Body of pancreas (tissue), 4 donors: ENCODE measurements at regions not wholly inside any gene's neighbourhood (a gene's known extent, or its start where the extent isn't known, plus 50 kb on each side); places are given as distances from the start of the nearest gene placed in this dataset.

Experiments used
- ATAC-seq: fragments of 150-250 bp; one replicate; pipeline ENCODE4 v1.9.1; 2016
- DNase-seq, 4 donors: peaks; one replicate each; pipeline ENCODE4 v3.0.0-alpha.2; 2019
- H3K27ac ChIP-seq, 4 donors: fragments of 200-600 bp; sonication (generic); 1 replicate in 3 of 4; 2 replicates in 1 of 4; pipeline versions ENCODE4 v1.5.1 to v1.6.1; 2016 to 2019; ENCODE audit warnings: mild to moderate bottlenecking in 1 of 4, mixed read lengths in 1 of 4, moderate library complexity in 1 of 4
- H3K27me3 ChIP-seq, 2 donors: fragments of 200-600 bp; sonication (generic); one replicate each; pipeline ENCODE4 v1.6.0; 2016; ENCODE audit warnings: mild to moderate bottlenecking in 1 of 2
- H3K36me3 ChIP-seq, 2 donors: fragments of 200-600 bp; sonication (generic); replicated peaks in 1 of 2; 2 replicates each; pipeline ENCODE4 v1.5.1; 2016; ENCODE audit warnings: low read depth in 2 of 2; ENCODE audit not compliant: insufficient read depth in 1 of 2
- H3K4me1 ChIP-seq: fragments of 200-600 bp; sonication (generic); one replicate; pipeline ENCODE4 v1.6.0; 2016
- H3K4me3 ChIP-seq, 2 donors: fragments of 200-600 bp; sonication (generic); 1 replicate in 1 of 2; 2 replicates in 1 of 2; pipeline ENCODE4 v1.5.1; 2016 to 2019
- H3K9me3 ChIP-seq, 3 donors: fragments of 200-600 bp; sonication (generic); 1 replicate in 2 of 3; 2 replicates in 1 of 3; pipeline ENCODE4 v1.5.1; 2016
- POLR2A ChIP-seq, 3 donors: fragments of 450-650 bp; IDR thresholded peaks; one replicate each; pipeline ENCODE4 v1.6.1; 2016; ENCODE audit warnings: antibody characterized with exemption in 3 of 3, mild to moderate bottlenecking in 2 of 3
- WGBS, 2 donors: methylation state at CpG; one replicate each; pipeline ENCODE4 v1.1.5; 2017; 5-methylcytosine and 5-hydroxymethylcytosine counted together
- intact Hi-C: fragments of 100-400 bp; cut with DNase I; formaldehyde crosslinking; loops from one replicate; pipeline ENCODE4 v1.15.1; 2023
- TF ChIP-seq, protein P1 (sequence below), 7 experiments: fragments of 450-650 bp in 4 of 7; fragments of 200-600 bp in 3 of 7; sonication (generic) in 3 of 7; IDR thresholded peaks; one replicate each; pipeline ENCODE4 v1.5.1; 2016 to 2019; ENCODE audit warnings: antibody characterized with exemption in 7 of 7

DNA sequence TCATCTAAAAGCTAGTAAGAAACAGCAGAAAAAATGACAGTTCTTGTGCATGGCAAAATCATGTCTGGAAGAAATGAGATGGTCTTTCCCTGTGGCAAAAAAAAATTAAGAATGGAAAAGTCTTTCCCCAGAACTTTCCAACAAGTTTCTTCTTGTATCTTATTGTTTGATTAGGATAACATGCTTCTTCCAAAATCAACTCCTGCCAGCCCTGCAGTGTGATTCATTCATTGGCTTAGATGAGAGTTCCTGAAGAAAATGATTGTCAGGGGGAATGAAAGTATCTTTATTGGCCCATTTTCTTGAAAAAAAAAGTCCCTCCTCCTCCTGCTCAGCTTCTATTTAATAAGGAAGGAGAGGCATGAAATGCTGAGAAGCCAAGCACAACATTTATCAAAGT is 407.7 kb downstream of the ARAP2 start:
- no peak for TF ChIP-seq POLR2A (IDR thresholded peaks at IDR 0.05)
- no peak for DNase-seq
- H3K4me1 ChIP-seq: peaks cover 7% of the 10 kb centered on the region
- no peaks in the 10 kb centered on the region for H3K36me3 ChIP-seq
- H3K4me3 ChIP-seq: no peak overlapping the region
- intact Hi-C loops: no loop called here
- no peaks in the 10 kb centered on the region for H3K9me3 ChIP-seq
- ATAC-seq: no peak
- H3K27ac ChIP-seq: no peak overlapping the region
- H3K27me3 ChIP-seq: no peaks in the 10 kb centered on the region

DNA sequence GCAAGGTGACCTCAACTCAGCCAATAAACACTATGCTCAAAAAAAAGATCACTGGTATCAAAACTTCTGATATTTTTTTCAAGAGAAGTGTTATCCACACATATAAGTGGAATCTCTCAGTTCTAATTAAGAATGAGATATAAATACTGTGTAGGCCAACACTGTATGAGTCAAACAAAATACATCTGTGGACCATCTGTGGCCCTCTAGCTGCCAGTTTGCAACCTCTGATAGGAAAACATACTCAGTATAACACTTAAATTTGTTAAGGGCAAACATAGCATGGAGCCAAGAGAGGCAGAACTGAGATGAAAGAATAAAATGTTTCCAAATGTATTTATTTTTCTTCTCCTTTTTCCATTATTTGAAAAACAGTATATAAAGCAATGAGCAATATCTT is 377.3 kb downstream of the ARAP2 start:
- Histone ChIP-seq H3K27ac (no peak overlapping the region), H3K36me3 (no peaks in the 10 kb centered on the region), H3K4me3 (no peak overlapping the region), H3K27me3 (no peaks in the 10 kb centered on the region), H3K9me3 (no peaks in the 10 kb centered on the region), H3K4me1 (no peaks in the 10 kb centered on the region)
- ATAC-seq: no peak
- TF ChIP-seq, protein P1, sequence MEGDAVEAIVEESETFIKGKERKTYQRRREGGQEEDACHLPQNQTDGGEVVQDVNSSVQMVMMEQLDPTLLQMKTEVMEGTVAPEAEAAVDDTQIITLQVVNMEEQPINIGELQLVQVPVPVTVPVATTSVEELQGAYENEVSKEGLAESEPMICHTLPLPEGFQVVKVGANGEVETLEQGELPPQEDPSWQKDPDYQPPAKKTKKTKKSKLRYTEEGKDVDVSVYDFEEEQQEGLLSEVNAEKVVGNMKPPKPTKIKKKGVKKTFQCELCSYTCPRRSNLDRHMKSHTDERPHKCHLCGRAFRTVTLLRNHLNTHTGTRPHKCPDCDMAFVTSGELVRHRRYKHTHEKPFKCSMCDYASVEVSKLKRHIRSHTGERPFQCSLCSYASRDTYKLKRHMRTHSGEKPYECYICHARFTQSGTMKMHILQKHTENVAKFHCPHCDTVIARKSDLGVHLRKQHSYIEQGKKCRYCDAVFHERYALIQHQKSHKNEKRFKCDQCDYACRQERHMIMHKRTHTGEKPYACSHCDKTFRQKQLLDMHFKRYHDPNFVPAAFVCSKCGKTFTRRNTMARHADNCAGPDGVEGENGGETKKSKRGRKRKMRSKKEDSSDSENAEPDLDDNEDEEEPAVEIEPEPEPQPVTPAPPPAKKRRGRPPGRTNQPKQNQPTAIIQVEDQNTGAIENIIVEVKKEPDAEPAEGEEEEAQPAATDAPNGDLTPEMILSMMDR (IDR thresholded peaks at IDR 0.05): no peak
- no peak for TF ChIP-seq POLR2A (IDR thresholded peaks at IDR 0.05)
- no peak for DNase-seq
- intact Hi-C loops: no loop called here

DNA sequence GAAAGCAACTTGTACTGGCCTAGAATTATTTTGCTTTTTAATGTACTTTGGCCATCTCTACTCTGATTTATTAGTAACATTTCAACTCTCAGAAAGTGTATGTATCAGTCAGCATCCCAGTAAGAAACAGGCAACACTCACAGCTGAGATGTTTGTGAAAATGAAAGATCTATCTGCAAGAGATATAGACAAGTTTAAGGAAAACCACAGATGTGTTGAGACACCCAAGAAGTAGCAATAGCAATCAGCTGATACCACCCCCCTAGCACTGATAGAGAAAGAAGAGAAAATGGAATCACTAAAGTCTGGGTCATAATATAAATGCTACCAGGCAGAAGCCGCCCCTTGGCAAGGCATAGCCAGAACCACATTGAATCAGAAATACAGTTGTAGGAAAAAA is 372.0 kb downstream of the ARAP2 start:
- H3K4me3 ChIP-seq: no peak overlapping the region
- intact Hi-C loops: no loop called here
- H3K27me3 ChIP-seq: no peaks in the 10 kb centered on the region
- H3K36me3 ChIP-seq: no peaks in the 10 kb centered on the region
- no peaks in the 10 kb centered on the region for H3K4me1 ChIP-seq
- DNase-seq (no peak), ATAC-seq (no peak)
- no peaks in the 10 kb centered on the region for H3K9me3 ChIP-seq
- WGBS, 2 donors: 86 to 89% methylated on average over 1 of the region's 1 CpG
- TF ChIP-seq, protein P1 (IDR thresholded peaks at IDR 0.05): no peak
- TF ChIP-seq POLR2A (IDR thresholded peaks at IDR 0.05): no peak
- no peak overlapping the region for H3K27ac ChIP-seq

DNA sequence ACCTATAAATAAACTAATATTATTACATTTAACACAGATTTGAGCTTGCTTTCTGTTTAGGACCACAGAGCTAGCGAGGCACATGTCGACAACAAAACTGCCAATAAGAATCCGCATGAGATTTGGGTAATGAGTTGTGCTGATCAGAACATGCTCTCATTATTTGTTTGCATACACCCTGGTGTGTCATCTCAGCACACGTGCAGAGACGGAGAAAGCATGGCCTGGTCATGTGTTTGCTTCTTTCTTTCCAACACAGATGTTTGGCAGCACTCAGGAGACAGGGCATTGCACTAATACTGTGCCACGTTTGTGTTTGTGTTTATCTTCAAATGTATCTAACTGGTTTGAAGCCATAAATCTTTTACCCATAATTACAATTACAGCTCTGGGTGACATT is 364.8 kb downstream of the ARAP2 start:
- 68 to 69% methylated on average over 6 of the region's 6 CpGs for WGBS, 2 donors
- Histone ChIP-seq H3K27ac (no peak overlapping the region), H3K36me3 (no peaks in the 10 kb centered on the region), H3K4me3 (no peak overlapping the region), H3K27me3 (no peaks in the 10 kb centered on the region), H3K4me1 (no peaks in the 10 kb centered on the region), H3K9me3 (no peaks in the 10 kb centered on the region)
- intact Hi-C loops: no loop called here
- TF ChIP-seq POLR2A (IDR thresholded peaks at IDR 0.05): no peak
- TF ChIP-seq, protein P1 (IDR thresholded peaks at IDR 0.05): no peak
- ATAC-seq (no peak), DNase-seq (no peak)

DNA sequence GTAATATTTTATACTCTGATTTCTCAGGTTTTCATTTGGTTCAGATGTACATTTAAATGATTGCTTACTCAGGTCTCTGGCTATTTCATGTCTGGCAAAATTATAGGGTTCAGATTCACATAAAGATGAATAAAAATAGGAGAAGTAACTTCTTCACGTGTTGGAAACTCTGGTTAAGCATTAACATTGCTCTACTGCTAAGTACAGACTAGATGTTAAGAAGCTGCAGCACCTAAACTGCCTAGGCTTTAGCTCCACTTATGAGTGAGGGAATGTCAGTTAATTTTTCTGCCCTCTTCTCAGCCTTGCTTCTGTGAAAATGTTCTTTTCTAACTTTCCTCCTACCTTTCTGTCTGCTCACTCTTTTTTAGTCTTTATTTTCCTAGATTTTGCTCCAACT is 361.2 kb downstream of the ARAP2 start:
- Histone ChIP-seq H3K27ac (no peak overlapping the region), H3K27me3 (no peaks in the 10 kb centered on the region), H3K4me3 (no peak overlapping the region), H3K4me1 (no peaks in the 10 kb centered on the region), H3K36me3 (no peaks in the 10 kb centered on the region), H3K9me3 (no peaks in the 10 kb centered on the region)
- DNase-seq (no peak), ATAC-seq (no peak)
- 10 to 13% methylated on average over 1 of the region's 1 CpG for WGBS, 2 donors
- intact Hi-C loops: no loop called here
- TF ChIP-seq, protein P1 (IDR thresholded peaks at IDR 0.05): no peak
- no peak for TF ChIP-seq POLR2A (IDR thresholded peaks at IDR 0.05)
